ENCODE measurements at regions not wholly inside any gene's neighbourhood (a gene's known extent, or its start where the extent isn't known, plus 50 kb on each side); places are given as distances from the start of the nearest gene placed in this dataset.

DNA sequence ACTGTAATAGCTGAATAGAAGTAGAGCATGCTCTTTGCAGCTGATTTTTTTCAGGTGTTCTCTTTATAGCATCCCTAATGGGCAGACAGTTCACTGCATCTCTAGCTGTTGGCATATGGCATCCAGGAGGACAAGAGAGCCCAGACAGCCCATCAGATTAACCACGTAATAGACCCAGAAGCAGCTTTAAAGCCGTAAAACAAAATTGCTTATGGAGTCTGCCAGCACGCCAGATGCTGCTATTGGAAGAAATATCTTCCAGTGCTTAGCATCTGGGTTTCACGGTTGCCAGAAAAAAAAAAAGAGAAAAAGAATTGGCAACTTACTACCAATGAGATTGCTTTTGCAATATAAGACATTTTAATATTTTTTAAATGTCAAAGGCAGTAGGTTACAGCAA, 869.4 kb upstream of the NUDT12 start:
- TF ChIP-seq, protein P1, sequence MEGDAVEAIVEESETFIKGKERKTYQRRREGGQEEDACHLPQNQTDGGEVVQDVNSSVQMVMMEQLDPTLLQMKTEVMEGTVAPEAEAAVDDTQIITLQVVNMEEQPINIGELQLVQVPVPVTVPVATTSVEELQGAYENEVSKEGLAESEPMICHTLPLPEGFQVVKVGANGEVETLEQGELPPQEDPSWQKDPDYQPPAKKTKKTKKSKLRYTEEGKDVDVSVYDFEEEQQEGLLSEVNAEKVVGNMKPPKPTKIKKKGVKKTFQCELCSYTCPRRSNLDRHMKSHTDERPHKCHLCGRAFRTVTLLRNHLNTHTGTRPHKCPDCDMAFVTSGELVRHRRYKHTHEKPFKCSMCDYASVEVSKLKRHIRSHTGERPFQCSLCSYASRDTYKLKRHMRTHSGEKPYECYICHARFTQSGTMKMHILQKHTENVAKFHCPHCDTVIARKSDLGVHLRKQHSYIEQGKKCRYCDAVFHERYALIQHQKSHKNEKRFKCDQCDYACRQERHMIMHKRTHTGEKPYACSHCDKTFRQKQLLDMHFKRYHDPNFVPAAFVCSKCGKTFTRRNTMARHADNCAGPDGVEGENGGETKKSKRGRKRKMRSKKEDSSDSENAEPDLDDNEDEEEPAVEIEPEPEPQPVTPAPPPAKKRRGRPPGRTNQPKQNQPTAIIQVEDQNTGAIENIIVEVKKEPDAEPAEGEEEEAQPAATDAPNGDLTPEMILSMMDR (conservative IDR thresholded peaks at IDR 0.05), result no peak
- no peak overlapping the region for H4K8ac ChIP-seq (replicated peaks; ENCODE audit: insufficient read length, low read depth, low read length)
- no peak overlapping the region for H3K18ac ChIP-seq (ENCODE audit: insufficient read length, low read depth, low read length)
- no peak for DNase-seq
- H3K4me1 ChIP-seq (ENCODE audit: insufficient read depth, low read length), result no peaks in the 10 kb centered on the region
- no peak overlapping the region for H3K4me2 ChIP-seq (ENCODE audit: insufficient read depth, insufficient read length, low read length)
- no peaks in the 10 kb centered on the region for H3K9me3 ChIP-seq (ENCODE audit: control insufficient read depth, low read depth, low read length)
- H2BK120ac ChIP-seq (ENCODE audit: low read depth, low read length, poor library complexity, severe bottlenecking), result no peak overlapping the region
- no peak overlapping the region for H4K91ac ChIP-seq (ENCODE audit: insufficient read length, low read depth, low read length)
- H2BK20ac ChIP-seq (ENCODE audit: low read depth, low read length, poor library complexity, severe bottlenecking), result no peak overlapping the region
- no peak overlapping the region for H3K27ac Mint-ChIP-seq
- H3K23me2 ChIP-seq (ENCODE audit: insufficient read length, low read depth, low read length, poor library complexity, severe bottlenecking), result no peaks in the 10 kb centered on the region
- no CpG with 5 or more reads among the region's 4 CpGs for WGBS (ENCODE audit: extremely low coverage, insufficient read length, low lambda C conversion rate)
- no peak overlapping the region for H3K9ac ChIP-seq (ENCODE audit: extremely low read depth, insufficient read length, low read length)
- no peaks in the 10 kb centered on the region for H3K27me3 Mint-ChIP-seq (ENCODE audit: low read depth)
- no peak overlapping the region for H3K4me3 Mint-ChIP-seq
- no peak overlapping the region for H3K4ac ChIP-seq (ENCODE audit: low read depth, low read length)
- H3K23ac ChIP-seq (ENCODE audit: insufficient read length, low read depth, low read length), result no peak overlapping the region
- H2AFZ ChIP-seq (ENCODE audit: low read length), result no peak overlapping the region
- H3K9me3 Mint-ChIP-seq, result no peaks in the 10 kb centered on the region
- H4K5ac ChIP-seq (ENCODE audit: insufficient read length, low read depth, low read length), result no peak overlapping the region
- H3K4me1 Mint-ChIP-seq, result no peaks in the 10 kb centered on the region
- no peaks in the 10 kb centered on the region for H3K79me2 ChIP-seq (ENCODE audit: insufficient read depth, low read length)
- H3K56ac ChIP-seq (ENCODE audit: insufficient read length, low read depth, low read length), result no peak overlapping the region
- no peak overlapping the region for H2BK5ac ChIP-seq (ENCODE audit: insufficient read length, low read length)
- no peak overlapping the region for H2BK15ac ChIP-seq (ENCODE audit: low read depth, low read length)
- H3K27me3 ChIP-seq (ENCODE audit: insufficient read depth, low read length), result no peaks in the 10 kb centered on the region
- H3K79me1 ChIP-seq (ENCODE audit: insufficient read depth, low read depth, low read length, poor library complexity, severe bottlenecking), result no peaks in the 10 kb centered on the region
- no peak overlapping the region for H3T11ph ChIP-seq (ENCODE audit: low read length)
- no peak overlapping the region for H2AK5ac ChIP-seq (ENCODE audit: insufficient read length, low read length)
- no peaks in the 10 kb centered on the region for H3K36me3 Mint-ChIP-seq (ENCODE audit: insufficient read depth in 1 of 3, low read depth in 3 of 3)
- no peak overlapping the region for H2BK12ac ChIP-seq (ENCODE audit: insufficient read length, low read depth, low read length)
- no peak overlapping the region for H3K27ac ChIP-seq (ENCODE audit: insufficient read length, low read depth, low read length)
- H3K14ac ChIP-seq (ENCODE audit: insufficient read depth, low read length), result no peak overlapping the region
- no peaks in the 10 kb centered on the region for H4K20me1 ChIP-seq (ENCODE audit: control insufficient read depth, insufficient read depth, insufficient read length)
